ENCODE measurements at regions not wholly inside any gene's neighbourhood (a gene's known extent, or its start where the extent isn't known, plus 50 kb on each side); places are given as distances from the start of the nearest gene placed in this dataset.

GRCh38 chr18:24678107-24678506, 217.7 kb downstream of the HRH4 start:
- TF ChIP-seq POLR2A (IDR thresholded peaks at IDR 0.05; ENCODE audit: low read depth, low read length): no peak
- no peak for TF ChIP-seq POLR2AphosphoS5 (IDR thresholded peaks at IDR 0.05; ENCODE audit: low read depth, low read length)
